ENCODE measurements at regions not wholly inside any gene's neighbourhood (a gene's known extent, or its start where the extent isn't known, plus 50 kb on each side); places are given as distances from the start of the nearest gene placed in this dataset.

GRCh38 chr2:220562375-220563140 is 935.1 kb downstream of the SLC4A3 start:
- intact Hi-C loops (cut with DNase I) = no loop called here
- Histone ChIP-seq H3K4me3 (no peak overlapping the region), H3K36me3 (no peaks in the 10 kb centered on the region), H3K27me3 (no peaks in the 10 kb centered on the region), H3K9me3 (no peaks in the 10 kb centered on the region), H3K27ac (no peak overlapping the region), H3K4me1 (no peaks in the 10 kb centered on the region)
- TF ChIP-seq CTCF (IDR thresholded peaks at IDR 0.05) = no peak
- ATAC-seq = no peak
- FAIRE-seq = no peak
- WGBS, 2 donors = 84 to 88% methylated on average over 4 of the region's 4 CpGs
- no peak for DNase-seq

- ATAC-seq (no peak), DNase-seq (no peak), FAIRE-seq (no peak)
- TF ChIP-seq CTCF (IDR thresholded peaks at IDR 0.05) = no peak
- Histone ChIP-seq H3K4me1 (no peaks in the 10 kb centered on the region), H3K4me3 (no peak overlapping the region), H3K27me3 (no peaks in the 10 kb centered on the region), H3K36me3 (no peaks in the 10 kb centered on the region), H3K27ac (no peak overlapping the region), H3K9me3 (no peaks in the 10 kb centered on the region)
- intact Hi-C loops (cut with DNase I) = no loop called here
- 80 to 86% methylated on average over 8 of the region's 8 CpGs for WGBS, 2 donors
Measured at GRCh38 chr2:220568296-220568695, 940.9 kb downstream of the SLC4A3 start.

- Histone ChIP-seq H3K27me3 (no peaks in the 10 kb centered on the region), H3K4me3 (no peak overlapping the region), H3K9me3 (no peaks in the 10 kb centered on the region), H3K27ac (no peak overlapping the region), H3K36me3 (no peaks in the 10 kb centered on the region), H3K4me1 (no peaks in the 10 kb centered on the region)
- DNase-seq (no peak), FAIRE-seq (no peak), ATAC-seq (no peak)
- intact Hi-C loops (cut with DNase I) = no loop called here
- WGBS, 2 donors = 70 to 71% methylated on average over 8 of the region's 8 CpGs
- TF ChIP-seq CTCF (IDR thresholded peaks at IDR 0.05) = no peak
Measured at GRCh38 chr2:220569112-220569897, 941.9 kb downstream of the SLC4A3 start.

GRCh38 chr2:220572385-220572784 is 945.0 kb downstream of the SLC4A3 start:
- Histone ChIP-seq H3K27ac (no peak overlapping the region), H3K9me3 (no peaks in the 10 kb centered on the region), H3K4me1 (no peaks in the 10 kb centered on the region), H3K27me3 (no peaks in the 10 kb centered on the region), H3K4me3 (no peak overlapping the region), H3K36me3 (no peaks in the 10 kb centered on the region)
- intact Hi-C loops (cut with DNase I) = no loop called here
- ATAC-seq = no peak
- FAIRE-seq = no peak
- no peak for DNase-seq
- WGBS, 2 donors = 84% methylated on average over 4 of the region's 4 CpGs
- TF ChIP-seq CTCF (IDR thresholded peaks at IDR 0.05) = no peak

- 58% methylated on average over 2 of the region's 2 CpGs for WGBS, 2 donors
Measured at GRCh38 chr2:220574038-220574437, 946.6 kb downstream of the SLC4A3 start.

More at GRCh38 chr2:220574038-220574437, 946.6 kb downstream of the SLC4A3 start:
- Histone ChIP-seq H3K27me3 (no peaks in the 10 kb centered on the region), H3K4me3 (no peak overlapping the region), H3K9me3 (no peaks in the 10 kb centered on the region), H3K27ac (no peak overlapping the region), H3K36me3 (no peaks in the 10 kb centered on the region), H3K4me1 (no peaks in the 10 kb centered on the region)
- DNase-seq = no peak
- no peak for TF ChIP-seq CTCF (IDR thresholded peaks at IDR 0.05)
- ATAC-seq = no peak
- no peak for FAIRE-seq
- intact Hi-C loops (cut with DNase I) = no loop called here

All from pancreas (tissue), 10 donors.